Esophagus squamous epithelium (tissue), 4 donors: ENCODE measurements at regions not wholly inside any gene's neighbourhood (a gene's known extent, or its start where the extent isn't known, plus 50 kb on each side); places are given as distances from the start of the nearest gene placed in this dataset.

Experiments
- CTCF ChIP-seq, 6 experiments: fragments of 450-650 bp in 4 of 6; fragments of 200-600 bp in 2 of 6; sonication (generic) in 2 of 6; IDR thresholded peaks; one replicate each; pipeline ENCODE4 v1.5.1; 2016 to 2019; ENCODE audit warnings: antibody characterized with exemption in 6 of 6, mild to moderate bottlenecking in 4 of 6, moderate library complexity in 4 of 6
- POLR2A ChIP-seq, 4 donors: fragments of 450-650 bp; IDR thresholded peaks; one replicate each; pipeline ENCODE4 v1.6.1; 2017; ENCODE audit warnings: antibody characterized with exemption in 4 of 4, mild to moderate bottlenecking in 4 of 4, moderate library complexity in 3 of 4

- TF ChIP-seq CTCF (IDR thresholded peaks at IDR 0.05), result no peak
- no peak for TF ChIP-seq POLR2A (IDR thresholded peaks at IDR 0.05)
These were observed 100.3 kb upstream of the GRIK3 start for GRCh38 chr1:37134599-37134998.
